Stomach (tissue), 8 donors: ENCODE measurements at regions not wholly inside any gene's neighbourhood (a gene's known extent, or its start where the extent isn't known, plus 50 kb on each side); places are given as distances from the start of the nearest gene placed in this dataset.
A peak's percentile ranks its signal among the peaks of the same experiment; 100 is the strongest.

Experiments used
- DNase-seq, 2 donors: peaks; one replicate each; pipeline versions ENCODE4 v3.0.0 to v3.0.0-alpha.2; 2013 to 2019
- H3K27ac ChIP-seq, 5 donors: fragments of 200-600 bp in 4 of 5; sonication (generic) in 4 of 5; one replicate each; pipeline ENCODE4 v1.5.1; 2013 to 2019; ENCODE audit warnings: mild to moderate bottlenecking in 1 of 5, moderate library complexity in 1 of 5
- H3K27me3 ChIP-seq, 3 donors: fragments of 200-600 bp; sonication (generic); one replicate each; pipeline ENCODE4 v1.5.1; 2017 to 2019; ENCODE audit warnings: mixed run types in 1 of 3
- H3K36me3 ChIP-seq, 4 donors: fragments of 200-600 bp; sonication (generic); 1 replicate in 3 of 4; 2 replicates in 1 of 4; pipeline ENCODE4 v1.5.1; 2016 to 2019
- H3K4me1 ChIP-seq, 4 donors: fragments of 200-600 bp; sonication (generic); one replicate each; pipeline ENCODE4 v1.5.1; 2016 to 2019
- H3K4me3 ChIP-seq, 4 donors: fragments of 200-600 bp; sonication (generic) in 3 of 4; one replicate each; pipeline ENCODE4 v1.5.1; 2016 to 2019; ENCODE audit warnings: mild to moderate bottlenecking in 1 of 4
- H3K9me3 ChIP-seq, 4 donors: fragments of 200-600 bp; sonication (generic); one replicate each; pipeline ENCODE4 v1.5.1; 2016 to 2019
- CTCF ChIP-seq, 7 experiments: fragments of 450-650 bp in 4 of 7; fragments of 200-600 bp in 3 of 7; sonication (generic) in 3 of 7; IDR thresholded peaks; one replicate each; pipeline ENCODE4 v1.5.1; 2016 to 2019; ENCODE audit warnings: antibody characterized with exemption in 7 of 7, control low read depth in 2 of 7, mild to moderate bottlenecking in 1 of 7
- EP300 ChIP-seq: sonication (generic); formaldehyde crosslinking; IDR thresholded peaks from one replicate; pipeline ENCODE4 v1.6.1; 2017; ENCODE audit warnings: antibody characterized with exemption
- POLR2A ChIP-seq, 4 donors: fragments of 450-650 bp; IDR thresholded peaks; one replicate each; pipeline ENCODE4 v1.6.1; 2016; ENCODE audit warnings: antibody characterized with exemption in 4 of 4, control low read depth in 2 of 4, mild to moderate bottlenecking in 1 of 4, moderate library complexity in 1 of 4
- POLR2AphosphoS5 ChIP-seq, 3 donors: sonication (generic); formaldehyde crosslinking; IDR thresholded peaks; one replicate each; pipeline ENCODE4 v1.6.1; 2016; ENCODE audit warnings: antibody characterized with exemption in 3 of 3
- WGBS, 5 donors: extraction: QIAGEN DNeasy Blood & Tissue Kit in 3 of 5; methylation state at CpG; one replicate each; pipeline versions ENCODE4 v1.1.5 to v1.1.7; 2013 to 2018; 5-methylcytosine and 5-hydroxymethylcytosine counted together
- intact Hi-C: fragments of 100-400 bp; cut with DNase I; formaldehyde crosslinking; loops from one replicate; pipeline ENCODE4 v1.15.1; 2023; ENCODE audit warnings: low total_unique reads
- donor health status: healthy with polysubstance abuse.
- donor health status: Bipolar disorder and iron deficiency.
- donor health status: healthy.

DNA sequence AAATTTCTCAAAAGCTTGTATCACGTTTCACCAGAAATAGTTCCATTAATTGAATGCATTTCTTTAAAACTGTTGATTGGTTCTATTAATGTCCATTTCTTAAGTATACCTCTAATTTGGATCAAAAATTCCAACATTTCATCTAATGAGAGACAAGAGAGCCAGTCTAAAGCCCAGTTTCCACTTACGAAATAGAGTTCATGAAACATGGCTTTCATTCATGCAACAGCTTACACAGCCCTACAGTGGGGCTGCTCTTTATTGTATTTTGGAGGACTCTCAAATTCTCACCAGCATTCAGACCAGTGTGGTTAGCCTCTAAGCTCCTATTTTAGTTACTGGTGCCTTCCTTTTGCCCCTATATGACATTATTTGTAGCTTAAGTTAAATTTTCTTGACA lies 566.9 kb upstream of the RGMB start:
- TF ChIP-seq POLR2A (IDR thresholded peaks at IDR 0.05) (no peak), CTCF (IDR thresholded peaks at IDR 0.05) (no peak), POLR2AphosphoS5 (IDR thresholded peaks at IDR 0.05) (no peak), EP300 (no peak)
- no peaks in the 10 kb centered on the region for H3K27me3 ChIP-seq
- intact Hi-C loops, result no loop called here
- no peaks in the 10 kb centered on the region for H3K9me3 ChIP-seq
- no peaks in the 10 kb centered on the region for H3K4me1 ChIP-seq
- DNase-seq, result no peak
- H3K27ac ChIP-seq, result no peak overlapping the region
- WGBS, 5 donors, result 43 to 48% (median 45%) methylated on average over 2 of the region's 2 CpGs
- no peak overlapping the region for H3K4me3 ChIP-seq
- no peaks in the 10 kb centered on the region for H3K36me3 ChIP-seq

GRCh38 chr5:98209418-98209817 lies 564.0 kb upstream of the RGMB start:
- intact Hi-C loops, result no loop called here
- TF ChIP-seq POLR2AphosphoS5 (IDR thresholded peaks at IDR 0.05) (no peak), CTCF (IDR thresholded peaks at IDR 0.05) (no peak), POLR2A (IDR thresholded peaks at IDR 0.05) (no peak), EP300 (no peak)
- H3K4me1 ChIP-seq, result no peaks in the 10 kb centered on the region
- no peaks in the 10 kb centered on the region for H3K27me3 ChIP-seq
- H3K9me3 ChIP-seq, result no peaks in the 10 kb centered on the region
- DNase-seq, result no peak
- no peak overlapping the region for H3K27ac ChIP-seq
- H3K4me3 ChIP-seq, result no peak overlapping the region
- H3K36me3 ChIP-seq, result no peaks in the 10 kb centered on the region

- Histone ChIP-seq H3K27ac (no peak overlapping the region), H3K36me3 (no peaks in the 10 kb centered on the region), H3K9me3 (no peaks in the 10 kb centered on the region), H3K4me1 (no peaks in the 10 kb centered on the region), H3K4me3 (no peak overlapping the region), H3K27me3 (no peaks in the 10 kb centered on the region)
- TF ChIP-seq EP300 (no peak), POLR2AphosphoS5 (IDR thresholded peaks at IDR 0.05) (no peak), CTCF (IDR thresholded peaks at IDR 0.05) (no peak), POLR2A (IDR thresholded peaks at IDR 0.05) (no peak)
- WGBS, 5 donors, result 57 to 76% (median 68%) methylated on average over 7 of the region's 7 CpGs
- DNase-seq, result peak in 1 of 2 donors; percentile 36
- intact Hi-C loops, result no loop called here
These were observed 559.0 kb upstream of the RGMB start for GRCh38 chr5:98214240-98215051.

DNA sequence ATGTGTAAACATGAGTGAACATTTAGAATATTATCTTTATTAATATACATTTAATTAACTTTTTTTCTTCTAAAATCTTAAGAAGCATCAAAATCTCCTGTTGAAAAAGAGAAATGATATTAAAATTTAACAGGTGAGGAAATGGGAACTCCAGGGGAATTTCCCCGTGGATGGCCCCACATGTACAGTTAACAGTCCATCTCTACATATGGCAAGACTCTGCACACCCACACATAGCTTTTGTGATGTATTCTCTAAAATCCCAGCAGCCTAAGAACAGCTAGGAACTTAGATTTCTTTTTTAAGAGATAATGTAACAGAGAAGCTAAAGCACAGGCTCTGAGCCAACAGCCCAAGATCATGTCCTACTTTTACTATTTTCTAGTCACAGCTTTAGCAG lies 556.3 kb upstream of the RGMB start:
- Histone ChIP-seq H3K4me3 (no peak overlapping the region), H3K36me3 (no peaks in the 10 kb centered on the region), H3K27ac (no peak overlapping the region), H3K9me3 (no peaks in the 10 kb centered on the region), H3K27me3 (no peaks in the 10 kb centered on the region), H3K4me1 (no peaks in the 10 kb centered on the region)
- TF ChIP-seq EP300, result no peak
- no peak for TF ChIP-seq POLR2AphosphoS5 (IDR thresholded peaks at IDR 0.05)
- no peak for TF ChIP-seq POLR2A (IDR thresholded peaks at IDR 0.05)
- TF ChIP-seq CTCF (IDR thresholded peaks at IDR 0.05), result no peak
- 81 to 95% (median 88%) methylated on average over 1 of the region's 1 CpG for WGBS, 5 donors
- intact Hi-C loops, result no loop called here
- no peak for DNase-seq
